D721Med (cell line): ENCODE measurements at regions not wholly inside any gene's neighbourhood (a gene's known extent, or its start where the extent isn't known, plus 50 kb on each side); places are given as distances from the start of the nearest gene placed in this dataset.
"Not testable (repeated sequence)": the region's sequence is repeated elsewhere in the genome, so short reads cannot be mapped to it uniquely, and the experiment has no call there.

Source experiments
- DNase-seq: peaks from one replicate; pipeline ENCODE4 v3.0.0; 2011; ENCODE audit warnings: low spot score; ENCODE audit not compliant: insufficient read length
- FAIRE-seq: peaks from 2 replicates; lab custom pipeline; 2011; peaks lifted over from hg19 to GRCh38; lab: Jason Lieb, UNC
- CTCF ChIP-seq: IDR thresholded peaks from 2 replicates; pipeline ENCODE4 v1.5.1; 2012; ENCODE audit warnings: mild to moderate bottlenecking, control low read depth; ENCODE audit not compliant: insufficient read depth; ENCODE audit errors: missing control alignments

- FAIRE-seq (no peak), DNase-seq (no peak)
- no peak for TF ChIP-seq CTCF
Observed at GRCh38 chr15:67925182-67925581, 85.3 kb upstream of the RNU6-1 start.

GRCh38 chr15:67927501-67928168 is 87.8 kb upstream of the RNU6-1 start:
- TF ChIP-seq CTCF, result no peak
- DNase-seq, result no peak
- no peak for FAIRE-seq

GRCh38 chr15:67928666-67929065 is 88.8 kb upstream of the RNU6-1 start:
- FAIRE-seq (no peak), DNase-seq (no peak)
- no peak for TF ChIP-seq CTCF

- FAIRE-seq (no peak), DNase-seq (no peak)
- no peak for TF ChIP-seq CTCF
Observed at GRCh38 chr15:67930720-67931119, 90.9 kb upstream of the RNU6-1 start.

- no peak for DNase-seq
- no peak for FAIRE-seq
- no peak for TF ChIP-seq CTCF
Observed at GRCh38 chr15:67931861-67932260, 92.0 kb upstream of the RNU6-1 start.

GRCh38 chr15:67934126-67934525 is 94.3 kb upstream of the RNU6-1 start:
- FAIRE-seq, DNase-seq: not testable (repeated sequence)

- TF ChIP-seq CTCF, result no peak
- FAIRE-seq (no peak), DNase-seq (no peak)
Observed at GRCh38 chr15:67935244-67935643, 95.4 kb upstream of the RNU6-1 start.
